GM19397 (cell line): ENCODE measurements at regions not wholly inside any gene's neighbourhood (a gene's known extent, or its start where the extent isn't known, plus 50 kb on each side); places are given as distances from the start of the nearest gene placed in this dataset.
"Not testable (repeated sequence)": the region's sequence is repeated elsewhere in the genome, so short reads cannot be mapped to it uniquely, and the experiment has no call there.

Source experiments
- ATAC-seq: cut with Tn5 transposase; IDR thresholded peaks from one replicate; pipeline ENCODE4 v1.9.1; 2021; ENCODE audit warnings: mild to moderate bottlenecking, moderate library complexity; ENCODE audit not compliant: unreplicated experiment

GRCh38 chr4:124947622-124948265 is 235.2 kb upstream of the ANKRD50 start:
- no peak for ATAC-seq

GRCh38 chr4:124946696-124947095 is 234.2 kb upstream of the ANKRD50 start:
- ATAC-seq: no peak

GRCh38 chr4:124945422-124945821 is 232.9 kb upstream of the ANKRD50 start:
- no peak for ATAC-seq

GRCh38 chr4:124943938-124944337 is 231.4 kb upstream of the ANKRD50 start:
- no peak for ATAC-seq

GRCh38 chr4:124943145-124943889 is 230.8 kb upstream of the ANKRD50 start:
- no peak for ATAC-seq

GRCh38 chr4:124941267-124941666 is 228.7 kb upstream of the ANKRD50 start:
- no peak for ATAC-seq

- no peak for ATAC-seq
These were observed 227.9 kb upstream of the ANKRD50 start for GRCh38 chr4:124940387-124940786.

GRCh38 chr4:124939908-124940307 is 227.4 kb upstream of the ANKRD50 start:
- ATAC-seq: no peak

- no peak for ATAC-seq
These were observed 226.3 kb upstream of the ANKRD50 start for GRCh38 chr4:124938836-124939235.

- no peak for ATAC-seq
These were observed 225.5 kb upstream of the ANKRD50 start for GRCh38 chr4:124937993-124938392.

GRCh38 chr4:124936427-124936826 is 223.9 kb upstream of the ANKRD50 start:
- no peak for ATAC-seq

- ATAC-seq: no peak
These were observed 222.4 kb upstream of the ANKRD50 start for GRCh38 chr4:124934916-124935315.

- ATAC-seq: no peak
These were observed 221.0 kb upstream of the ANKRD50 start for GRCh38 chr4:124933521-124933920.

- no peak for ATAC-seq
These were observed 219.9 kb upstream of the ANKRD50 start for GRCh38 chr4:124932447-124932846.

- ATAC-seq: no peak
These were observed 218.5 kb upstream of the ANKRD50 start for GRCh38 chr4:124931050-124931449.

- ATAC-seq: not testable (repeated sequence)
These were observed 210.2 kb upstream of the ANKRD50 start for GRCh38 chr4:124922748-124923147.

GRCh38 chr4:124918559-124919122 is 206.1 kb upstream of the ANKRD50 start:
- no peak for ATAC-seq

- no peak for ATAC-seq
These were observed 202.5 kb upstream of the ANKRD50 start for GRCh38 chr4:124915073-124915472.

- no peak for ATAC-seq
These were observed 200.7 kb upstream of the ANKRD50 start for GRCh38 chr4:124913237-124913636.

GRCh38 chr4:124910327-124910726 is 197.8 kb upstream of the ANKRD50 start:
- no peak for ATAC-seq

- ATAC-seq: no peak
These were observed 195.3 kb upstream of the ANKRD50 start for GRCh38 chr4:124907881-124908280.

- ATAC-seq: no peak
These were observed 192.9 kb upstream of the ANKRD50 start for GRCh38 chr4:124905441-124905840.
